ENCODE measurements at regions not wholly inside any gene's neighbourhood (a gene's known extent, or its start where the extent isn't known, plus 50 kb on each side); places are given as distances from the start of the nearest gene placed in this dataset.

GRCh38 chr21:35586305-35586704 is 474.0 kb downstream of the SETD4 start:
- TF ChIP-seq POLR2AphosphoS5 (IDR thresholded peaks at IDR 0.05; ENCODE audit: low read depth, low read length) (no peak), POLR2A (IDR thresholded peaks at IDR 0.05; ENCODE audit: low read depth, low read length) (no peak)

All from GM12892 (cell line).